GM21529 (cell line): ENCODE measurements at regions not wholly inside any gene's neighbourhood (a gene's known extent, or its start where the extent isn't known, plus 50 kb on each side); places are given as distances from the start of the nearest gene placed in this dataset.

Experiments used
- ATAC-seq: cut with Tn5 transposase; IDR thresholded peaks from one replicate; pipeline ENCODE4 v1.9.1; 2021; ENCODE audit not compliant: unreplicated experiment

- ATAC-seq: no peak
Observed at GRCh38 chr20:58092353-58092752, 136.1 kb downstream of the ANKRD60 start.

GRCh38 chr20:58091810-58092209, 136.6 kb downstream of the ANKRD60 start:
- no peak for ATAC-seq

GRCh38 chr20:58090161-58090560, 138.3 kb downstream of the ANKRD60 start:
- no peak for ATAC-seq

- no peak for ATAC-seq
Observed at GRCh38 chr20:58088625-58089024, 139.8 kb downstream of the ANKRD60 start.

- no peak for ATAC-seq
Observed at GRCh38 chr20:58088105-58088504, 140.3 kb downstream of the ANKRD60 start.

- ATAC-seq: no peak
Observed at GRCh38 chr20:58087562-58087858, 140.9 kb downstream of the ANKRD60 start.

- no peak for ATAC-seq
Observed at GRCh38 chr20:58086763-58087561, 141.5 kb downstream of the ANKRD60 start.

GRCh38 chr20:58084966-58085365, 143.5 kb downstream of the ANKRD60 start:
- ATAC-seq: no peak

- ATAC-seq: no peak
Observed at GRCh38 chr20:58084566-58084965, 143.9 kb downstream of the ANKRD60 start.

GRCh38 chr20:58081846-58082245, 146.6 kb downstream of the ANKRD60 start:
- ATAC-seq: no peak

- ATAC-seq: no peak
Observed at GRCh38 chr20:58078741-58079522, 149.5 kb downstream of the ANKRD60 start.

GRCh38 chr20:58077282-58077681, 151.2 kb downstream of the ANKRD60 start:
- no peak for ATAC-seq

- no peak for ATAC-seq
Observed at GRCh38 chr20:58076405-58076804, 152.0 kb downstream of the ANKRD60 start.

- no peak for ATAC-seq
Observed at GRCh38 chr20:58075586-58076345, 152.7 kb downstream of the ANKRD60 start.

- ATAC-seq: no peak
Observed at GRCh38 chr20:58073945-58074856, 154.3 kb downstream of the ANKRD60 start.

GRCh38 chr20:58072695-58073671, 155.5 kb downstream of the ANKRD60 start:
- ATAC-seq: no peak

GRCh38 chr20:58071991-58072390, 156.5 kb downstream of the ANKRD60 start:
- ATAC-seq: no peak

GRCh38 chr20:58071298-58071697, 157.2 kb downstream of the ANKRD60 start:
- ATAC-seq: no peak

- ATAC-seq: no peak
Observed at GRCh38 chr20:58070664-58071196, 157.7 kb downstream of the ANKRD60 start.
